Esophagus muscularis mucosa (tissue), 4 donors: ENCODE measurements at regions not wholly inside any gene's neighbourhood (a gene's known extent, or its start where the extent isn't known, plus 50 kb on each side); places are given as distances from the start of the nearest gene placed in this dataset.

Experiments
- DNase-seq: peaks from one replicate; pipeline ENCODE4 v3.0.0-alpha.2; 2017; ENCODE audit errors: extremely low spot score
- H3K27ac ChIP-seq, 4 donors: fragments of 200-600 bp; sonication (generic); replicated peaks in 1 of 4; 1 replicate in 3 of 4; 2 replicates in 1 of 4; pipeline ENCODE4 v1.5.1; 2016 to 2019; ENCODE audit warnings: mild to moderate bottlenecking in 1 of 4
- H3K27me3 ChIP-seq, 4 donors: fragments of 200-600 bp; sonication (generic); one replicate each; pipeline versions ENCODE4 v1.5.1 to v1.6.0; 2016 to 2019
- H3K36me3 ChIP-seq, 4 donors: fragments of 200-600 bp; sonication (generic); one replicate each; pipeline ENCODE4 v1.5.1; 2016 to 2019
- H3K4me1 ChIP-seq, 4 donors: fragments of 200-600 bp; sonication (generic); one replicate each; pipeline ENCODE4 v1.5.1; 2016 to 2019
- H3K4me3 ChIP-seq, 4 donors: fragments of 200-600 bp; sonication (generic); 1 replicate in 2 of 4; 2 replicates in 2 of 4; pipeline ENCODE4 v1.5.1; 2016 to 2019; ENCODE audit warnings: mild to moderate bottlenecking in 4 of 4, moderate library complexity in 1 of 4
- H3K9me3 ChIP-seq, 4 donors: fragments of 200-600 bp; sonication (generic); 1 replicate in 3 of 4; 2 replicates in 1 of 4; pipeline ENCODE4 v1.5.1; 2016 to 2019
- EP300 ChIP-seq: sonication (generic); formaldehyde crosslinking; IDR thresholded peaks from one replicate; pipeline ENCODE4 v1.6.1; 2017; ENCODE audit warnings: antibody characterized with exemption
- POLR2A ChIP-seq: fragments of 450-650 bp; IDR thresholded peaks from one replicate; pipeline ENCODE4 v1.6.1; 2017; ENCODE audit warnings: antibody characterized with exemption, moderate library complexity, mild to moderate bottlenecking, low read depth
- POLR2AphosphoS5 ChIP-seq, 2 donors: sonication (generic); formaldehyde crosslinking; IDR thresholded peaks; one replicate each; pipeline ENCODE4 v1.6.1; 2017; ENCODE audit warnings: antibody characterized with exemption in 2 of 2
- WGBS: methylation state at CpG from one replicate; pipeline ENCODE4 v1.1.5; 2018; 5-methylcytosine and 5-hydroxymethylcytosine counted together
- intact Hi-C: fragments of 100-400 bp; cut with DNase I; formaldehyde crosslinking; loops from one replicate; pipeline ENCODE4 v1.15.1; 2023
- TF ChIP-seq, protein P1 (sequence below), 3 experiments: fragments of 200-600 bp in 2 of 3; fragments of 450-650 bp in 1 of 3; sonication (generic) in 2 of 3; IDR thresholded peaks; one replicate each; pipeline ENCODE4 v1.5.1; 2017 to 2019; ENCODE audit warnings: antibody characterized with exemption in 3 of 3, mild to moderate bottlenecking in 2 of 3, moderate library complexity in 1 of 3

DNA sequence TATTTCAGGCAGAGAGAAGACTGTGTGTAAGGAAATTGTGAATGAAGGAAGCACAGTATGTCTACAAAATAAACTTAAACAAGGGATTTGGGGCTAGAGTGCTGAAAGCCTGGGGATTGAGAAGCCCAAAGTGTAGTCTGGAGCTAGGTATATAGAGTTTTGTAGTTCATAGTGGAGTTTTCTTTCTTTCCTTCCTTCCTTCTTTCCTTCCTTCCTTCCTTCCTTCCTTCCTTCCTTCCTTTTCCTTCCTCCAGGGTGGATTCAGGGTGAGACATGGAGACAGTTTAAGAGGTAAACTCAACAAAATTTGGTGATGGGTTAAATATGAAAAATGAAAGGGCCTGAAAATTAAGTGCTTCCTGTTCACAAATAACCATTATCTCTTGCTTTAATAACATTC lies 757.8 kb upstream of the CXADR start:
- H3K9me3 ChIP-seq: no peaks in the 10 kb centered on the region
- H3K27me3 ChIP-seq: no peaks in the 10 kb centered on the region
- DNase-seq: no peak
- no peak for TF ChIP-seq POLR2A
- TF ChIP-seq, protein P1, sequence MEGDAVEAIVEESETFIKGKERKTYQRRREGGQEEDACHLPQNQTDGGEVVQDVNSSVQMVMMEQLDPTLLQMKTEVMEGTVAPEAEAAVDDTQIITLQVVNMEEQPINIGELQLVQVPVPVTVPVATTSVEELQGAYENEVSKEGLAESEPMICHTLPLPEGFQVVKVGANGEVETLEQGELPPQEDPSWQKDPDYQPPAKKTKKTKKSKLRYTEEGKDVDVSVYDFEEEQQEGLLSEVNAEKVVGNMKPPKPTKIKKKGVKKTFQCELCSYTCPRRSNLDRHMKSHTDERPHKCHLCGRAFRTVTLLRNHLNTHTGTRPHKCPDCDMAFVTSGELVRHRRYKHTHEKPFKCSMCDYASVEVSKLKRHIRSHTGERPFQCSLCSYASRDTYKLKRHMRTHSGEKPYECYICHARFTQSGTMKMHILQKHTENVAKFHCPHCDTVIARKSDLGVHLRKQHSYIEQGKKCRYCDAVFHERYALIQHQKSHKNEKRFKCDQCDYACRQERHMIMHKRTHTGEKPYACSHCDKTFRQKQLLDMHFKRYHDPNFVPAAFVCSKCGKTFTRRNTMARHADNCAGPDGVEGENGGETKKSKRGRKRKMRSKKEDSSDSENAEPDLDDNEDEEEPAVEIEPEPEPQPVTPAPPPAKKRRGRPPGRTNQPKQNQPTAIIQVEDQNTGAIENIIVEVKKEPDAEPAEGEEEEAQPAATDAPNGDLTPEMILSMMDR (IDR thresholded peaks at IDR 0.05): no peak
- TF ChIP-seq POLR2AphosphoS5 (IDR thresholded peaks at IDR 0.05): no peak
- no peak for TF ChIP-seq EP300
- no peak overlapping the region for H3K4me3 ChIP-seq
- intact Hi-C loops: no loop called here
- H3K36me3 ChIP-seq: no peaks in the 10 kb centered on the region
- H3K27ac ChIP-seq: no peak overlapping the region
- H3K4me1 ChIP-seq: peaks cover 0 to 21% (median 15%) of the 10 kb centered on the region in 4 donors

DNA sequence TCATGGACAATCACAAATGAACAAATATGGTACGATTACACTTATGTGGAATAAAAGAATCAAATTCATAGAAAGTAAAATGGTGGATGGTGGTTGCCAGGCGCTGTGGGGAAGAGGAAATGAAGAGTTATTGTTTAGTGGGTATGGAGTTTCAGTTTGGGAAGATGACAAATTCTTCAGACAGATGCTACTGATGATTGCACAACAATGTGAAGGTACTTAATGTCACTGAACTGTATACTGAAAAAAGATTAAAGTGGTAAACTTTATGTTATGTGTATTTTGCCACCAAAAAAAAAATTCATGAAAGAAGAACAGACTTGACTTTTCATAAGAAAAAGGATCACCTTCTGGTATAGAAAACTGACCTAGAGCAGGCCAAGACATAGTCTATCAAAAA lies 745.6 kb upstream of the CXADR start:
- H3K27ac ChIP-seq: no peak overlapping the region
- intact Hi-C loops: no loop called here
- no peak overlapping the region for H3K4me3 ChIP-seq
- no peak for DNase-seq
- WGBS: 92% methylated on average over 2 of the region's 2 CpGs
- H3K27me3 ChIP-seq: no peaks in the 10 kb centered on the region
- no peaks in the 10 kb centered on the region for H3K36me3 ChIP-seq
- no peaks in the 10 kb centered on the region for H3K9me3 ChIP-seq
- no peaks in the 10 kb centered on the region for H3K4me1 ChIP-seq
- TF ChIP-seq EP300 (no peak), POLR2AphosphoS5 (IDR thresholded peaks at IDR 0.05) (no peak), POLR2A (no peak)
- TF ChIP-seq, protein P1 (IDR thresholded peaks at IDR 0.05): no peak

- H3K27ac ChIP-seq: no peak overlapping the region
- no peaks in the 10 kb centered on the region for H3K4me1 ChIP-seq
- H3K9me3 ChIP-seq: no peaks in the 10 kb centered on the region
- H3K4me3 ChIP-seq: no peak overlapping the region
- DNase-seq: no peak
- H3K27me3 ChIP-seq: no peaks in the 10 kb centered on the region
- H3K36me3 ChIP-seq: no peaks in the 10 kb centered on the region
- TF ChIP-seq, protein P1 (IDR thresholded peaks at IDR 0.05): no peak
- 94% methylated on average over 3 of the region's 3 CpGs for WGBS
- intact Hi-C loops: no loop called here
Observed at GRCh38 chr21:16768096-16768495, 744.7 kb upstream of the CXADR start.

- Histone ChIP-seq H3K27me3 (no peaks in the 10 kb centered on the region), H3K9me3 (no peaks in the 10 kb centered on the region), H3K4me1 (no peaks in the 10 kb centered on the region), H3K27ac (no peak overlapping the region), H3K4me3 (no peak overlapping the region), H3K36me3 (no peaks in the 10 kb centered on the region)
- DNase-seq: no peak
- intact Hi-C loops: no loop called here
- TF ChIP-seq, protein P1 (IDR thresholded peaks at IDR 0.05): no peak
- TF ChIP-seq POLR2AphosphoS5 (IDR thresholded peaks at IDR 0.05) (no peak), POLR2A (no peak), EP300 (no peak)
Observed at GRCh38 chr21:16770266-16770665, 742.6 kb upstream of the CXADR start.

- WGBS: 65% methylated on average over 1 of the region's 1 CpG
- H3K36me3 ChIP-seq: no peaks in the 10 kb centered on the region
- no peaks in the 10 kb centered on the region for H3K4me1 ChIP-seq
- H3K27me3 ChIP-seq: no peaks in the 10 kb centered on the region
- TF ChIP-seq POLR2A: no peak
- TF ChIP-seq, protein P1 (IDR thresholded peaks at IDR 0.05): no peak
- TF ChIP-seq EP300: no peak
- no peak for TF ChIP-seq POLR2AphosphoS5 (IDR thresholded peaks at IDR 0.05)
- intact Hi-C loops: no loop called here
- H3K27ac ChIP-seq: no peak overlapping the region
- DNase-seq: no peak
- no peaks in the 10 kb centered on the region for H3K9me3 ChIP-seq
- no peak overlapping the region for H3K4me3 ChIP-seq
Observed at GRCh38 chr21:16773206-16773605, 739.6 kb upstream of the CXADR start.
